IMR-90 (cell line): ENCODE measurements at regions not wholly inside any gene's neighbourhood (a gene's known extent, or its start where the extent isn't known, plus 50 kb on each side); places are given as distances from the start of the nearest gene placed in this dataset.

Source experiments
- BHLHE40 ChIP-seq: fragments of 150-350 bp; IDR thresholded peaks from 2 replicates; pipeline ENCODE4 v1.6.1; 2016; ENCODE audit warnings: mild to moderate bottlenecking, low read depth, low read length
- CEBPB ChIP-seq: IDR thresholded peaks from 2 replicates; pipeline ENCODE4 v1.6.1; 2012; ENCODE audit warnings: low read depth, low read length, improper control_type of control experiment
- FOS ChIP-seq: fragments of 150-350 bp; IDR thresholded peaks from 2 replicates; pipeline ENCODE4 v1.6.1; 2016; ENCODE audit warnings: low read depth, low read length
- MAFK ChIP-seq: IDR thresholded peaks from 2 replicates; pipeline ENCODE4 v1.6.1; 2012; ENCODE audit warnings: low read depth, low read length, improper control_type of control experiment
- MAZ ChIP-seq: IDR thresholded peaks from 2 replicates; pipeline ENCODE4 v1.6.1; 2012; ENCODE audit warnings: low read depth, mild to moderate bottlenecking, low read length, improper control_type of control experiment, moderate library complexity, borderline replicate concordance
- MXI1 ChIP-seq: IDR thresholded peaks from 2 replicates; pipeline ENCODE4 v1.6.1; 2012; ENCODE audit warnings: low read depth, mild to moderate bottlenecking, low read length, moderate library complexity, borderline replicate concordance
- POLR2A ChIP-seq: IDR thresholded peaks from 2 replicates; pipeline ENCODE4 v1.6.1; 2012; ENCODE audit warnings: mild to moderate bottlenecking, low read depth, low read length
- RAD21 ChIP-seq: IDR thresholded peaks from 2 replicates; pipeline ENCODE4 v1.6.1; 2012; ENCODE audit warnings: low read length, improper control_type of control experiment
- RFX5 ChIP-seq: IDR thresholded peaks from 2 replicates; pipeline ENCODE4 v1.8.0; 2012; ENCODE audit warnings: low read depth, mild to moderate bottlenecking, low read length, moderate library complexity
- SMC3 ChIP-seq: fragments of 150-350 bp; IDR thresholded peaks from 2 replicates; pipeline ENCODE4 v1.6.1; 2016; ENCODE audit warnings: low read depth, mild to moderate bottlenecking, antibody characterized with exemption, low read length, moderate library complexity
- TF ChIP-seq, protein P1 (sequence below): fragments of 150-350 bp; IDR thresholded peaks from 2 replicates; pipeline ENCODE4 v1.6.1; 2016; ENCODE audit warnings: low read depth, mild to moderate bottlenecking, low read length, moderate library complexity, borderline replicate concordance
- TF ChIP-seq, protein P2 (sequence below): conservative IDR thresholded peaks from 2 replicates; pipeline ENCODE4 v1.5.1; 2012; ENCODE audit warnings: mild to moderate bottlenecking, low read depth, low read length, improper control_type of control experiment
- TF ChIP-seq, protein P3 (sequence below): fragments of 150-350 bp; IDR thresholded peaks from 2 replicates; pipeline ENCODE4 v1.6.1; 2017; ENCODE audit warnings: mild to moderate bottlenecking, antibody characterized with exemption, low read length, low read depth

DNA sequence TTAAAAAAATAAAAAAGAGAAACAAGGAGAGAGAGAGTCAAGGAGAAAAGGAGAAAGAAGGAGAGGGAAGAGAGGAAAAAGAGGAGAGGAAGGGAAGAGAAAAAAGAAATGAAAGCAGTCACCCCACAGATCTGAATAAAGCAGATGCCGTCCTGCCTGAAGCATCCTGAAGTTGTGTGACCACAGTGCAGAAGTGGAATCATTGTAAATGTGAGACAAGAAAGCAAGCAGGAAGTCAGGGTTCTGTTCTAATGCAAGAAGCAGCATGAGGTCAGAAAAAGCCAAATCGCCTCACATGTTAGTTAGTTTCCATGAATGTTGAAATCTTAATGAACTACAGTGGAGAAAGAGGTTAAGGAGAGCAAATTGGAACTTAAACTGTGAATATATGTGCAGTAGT, 692.5 kb downstream of the CENPC start:
- TF ChIP-seq, protein P1, sequence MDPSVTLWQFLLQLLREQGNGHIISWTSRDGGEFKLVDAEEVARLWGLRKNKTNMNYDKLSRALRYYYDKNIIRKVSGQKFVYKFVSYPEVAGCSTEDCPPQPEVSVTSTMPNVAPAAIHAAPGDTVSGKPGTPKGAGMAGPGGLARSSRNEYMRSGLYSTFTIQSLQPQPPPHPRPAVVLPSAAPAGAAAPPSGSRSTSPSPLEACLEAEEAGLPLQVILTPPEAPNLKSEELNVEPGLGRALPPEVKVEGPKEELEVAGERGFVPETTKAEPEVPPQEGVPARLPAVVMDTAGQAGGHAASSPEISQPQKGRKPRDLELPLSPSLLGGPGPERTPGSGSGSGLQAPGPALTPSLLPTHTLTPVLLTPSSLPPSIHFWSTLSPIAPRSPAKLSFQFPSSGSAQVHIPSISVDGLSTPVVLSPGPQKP, result no peak
- no peak for TF ChIP-seq RFX5
- TF ChIP-seq POLR2A, result no peak
- TF ChIP-seq, protein P2, sequence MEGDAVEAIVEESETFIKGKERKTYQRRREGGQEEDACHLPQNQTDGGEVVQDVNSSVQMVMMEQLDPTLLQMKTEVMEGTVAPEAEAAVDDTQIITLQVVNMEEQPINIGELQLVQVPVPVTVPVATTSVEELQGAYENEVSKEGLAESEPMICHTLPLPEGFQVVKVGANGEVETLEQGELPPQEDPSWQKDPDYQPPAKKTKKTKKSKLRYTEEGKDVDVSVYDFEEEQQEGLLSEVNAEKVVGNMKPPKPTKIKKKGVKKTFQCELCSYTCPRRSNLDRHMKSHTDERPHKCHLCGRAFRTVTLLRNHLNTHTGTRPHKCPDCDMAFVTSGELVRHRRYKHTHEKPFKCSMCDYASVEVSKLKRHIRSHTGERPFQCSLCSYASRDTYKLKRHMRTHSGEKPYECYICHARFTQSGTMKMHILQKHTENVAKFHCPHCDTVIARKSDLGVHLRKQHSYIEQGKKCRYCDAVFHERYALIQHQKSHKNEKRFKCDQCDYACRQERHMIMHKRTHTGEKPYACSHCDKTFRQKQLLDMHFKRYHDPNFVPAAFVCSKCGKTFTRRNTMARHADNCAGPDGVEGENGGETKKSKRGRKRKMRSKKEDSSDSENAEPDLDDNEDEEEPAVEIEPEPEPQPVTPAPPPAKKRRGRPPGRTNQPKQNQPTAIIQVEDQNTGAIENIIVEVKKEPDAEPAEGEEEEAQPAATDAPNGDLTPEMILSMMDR, result no peak
- TF ChIP-seq, protein P3, sequence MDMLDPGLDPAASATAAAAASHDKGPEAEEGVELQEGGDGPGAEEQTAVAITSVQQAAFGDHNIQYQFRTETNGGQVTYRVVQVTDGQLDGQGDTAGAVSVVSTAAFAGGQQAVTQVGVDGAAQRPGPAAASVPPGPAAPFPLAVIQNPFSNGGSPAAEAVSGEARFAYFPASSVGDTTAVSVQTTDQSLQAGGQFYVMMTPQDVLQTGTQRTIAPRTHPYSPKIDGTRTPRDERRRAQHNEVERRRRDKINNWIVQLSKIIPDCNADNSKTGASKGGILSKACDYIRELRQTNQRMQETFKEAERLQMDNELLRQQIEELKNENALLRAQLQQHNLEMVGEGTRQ, result no peak
- TF ChIP-seq CEBPB, result no peak
- no peak for TF ChIP-seq RAD21
- no peak for TF ChIP-seq FOS
- TF ChIP-seq SMC3, result no peak
- TF ChIP-seq MAFK, result no peak
- no peak for TF ChIP-seq MXI1
- TF ChIP-seq BHLHE40, result no peak
- no peak for TF ChIP-seq MAZ
